ENCODE measurements at regions not wholly inside any gene's neighbourhood (a gene's known extent, or its start where the extent isn't known, plus 50 kb on each side); places are given as distances from the start of the nearest gene placed in this dataset.

DNA sequence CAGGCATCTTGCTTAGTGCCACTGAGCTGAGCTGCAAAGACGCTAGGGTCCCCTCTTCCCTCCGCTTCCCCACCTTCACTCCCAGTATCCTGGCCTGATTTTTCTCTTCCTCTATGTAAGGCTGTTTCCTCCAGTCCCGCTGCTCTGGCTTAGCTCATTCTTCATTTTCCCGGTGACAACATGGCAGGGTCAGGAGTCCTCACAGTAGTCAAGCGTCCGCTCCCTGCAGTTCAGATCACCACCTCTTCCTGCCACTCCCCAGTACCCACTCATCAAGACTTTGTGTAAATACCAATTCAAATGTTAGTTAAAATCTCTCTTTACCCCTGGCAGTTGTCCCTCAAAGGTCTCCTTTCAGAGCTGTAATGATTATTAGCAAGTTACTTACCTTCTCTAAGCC, 650.4 kb upstream of the CELF2 start:
- no peak for DNase-seq

DNA sequence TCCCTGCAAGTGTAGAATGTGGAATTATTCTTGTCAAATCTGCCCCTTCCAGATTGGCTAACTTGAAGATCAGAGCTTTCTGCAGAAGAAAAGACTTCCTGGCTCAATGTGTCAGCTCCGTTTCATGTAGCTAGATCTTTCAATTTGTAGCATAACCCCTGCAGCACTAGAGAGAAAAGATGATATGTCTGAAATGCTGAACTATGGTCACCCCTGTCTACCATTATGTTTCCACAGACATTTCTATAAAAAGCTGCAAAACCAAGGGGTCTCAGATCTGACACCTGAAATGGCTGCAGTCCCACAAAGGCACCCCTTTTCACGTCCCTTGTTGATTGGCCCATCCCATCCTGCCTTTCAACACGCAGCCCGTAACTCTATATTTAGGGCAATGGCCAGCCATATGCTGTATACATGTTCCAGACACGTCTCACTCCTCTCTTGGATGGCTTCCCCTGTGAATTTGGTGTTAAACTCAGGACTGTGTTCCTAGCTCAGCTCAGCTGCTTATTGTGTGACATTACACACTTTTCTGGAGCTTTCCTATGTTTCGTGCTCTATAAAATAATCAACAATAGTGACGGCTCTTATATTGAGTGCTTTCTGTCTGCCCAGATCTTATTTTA, 648.6 kb upstream of the CELF2 start:
- no peak for DNase-seq

DNA sequence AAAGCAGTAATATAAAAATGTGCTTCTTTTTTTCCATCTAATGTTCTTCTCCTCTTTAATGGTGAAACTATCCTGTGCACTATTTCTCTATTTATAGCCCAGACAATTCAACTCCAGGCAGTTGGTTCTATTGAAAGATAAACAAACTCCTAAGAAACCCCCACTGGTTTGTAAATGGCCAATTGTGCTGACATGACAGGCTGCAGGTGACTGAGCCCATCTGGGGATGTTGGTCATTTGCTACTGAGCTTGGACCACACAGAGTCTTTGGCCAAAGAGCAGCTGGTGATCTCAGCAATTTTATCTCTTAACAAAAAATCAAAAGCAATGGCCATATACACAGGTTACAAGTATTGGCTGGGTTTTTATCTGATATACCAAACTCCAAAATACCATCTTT, 631.8 kb upstream of the CELF2 start:
- no peak for DNase-seq

DNA sequence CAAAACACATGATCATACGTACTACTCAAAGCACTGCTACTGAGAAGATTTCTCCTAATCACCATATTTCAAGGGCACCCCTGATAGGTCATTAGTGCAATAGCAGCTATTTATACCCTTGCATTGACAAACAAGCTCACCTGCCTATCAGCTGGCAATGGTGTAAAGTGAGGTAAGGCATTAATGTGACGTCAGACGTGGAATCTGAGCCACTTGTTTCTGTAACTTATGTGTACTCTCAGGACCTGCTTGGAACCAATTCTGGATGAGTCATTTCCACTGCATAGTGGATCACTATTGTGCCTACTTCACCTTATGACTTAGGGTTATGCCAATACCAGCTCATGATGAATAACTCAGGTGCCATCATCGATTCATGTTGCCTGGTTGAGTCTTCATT, 628.5 kb upstream of the CELF2 start:
- no peak for DNase-seq

DNA sequence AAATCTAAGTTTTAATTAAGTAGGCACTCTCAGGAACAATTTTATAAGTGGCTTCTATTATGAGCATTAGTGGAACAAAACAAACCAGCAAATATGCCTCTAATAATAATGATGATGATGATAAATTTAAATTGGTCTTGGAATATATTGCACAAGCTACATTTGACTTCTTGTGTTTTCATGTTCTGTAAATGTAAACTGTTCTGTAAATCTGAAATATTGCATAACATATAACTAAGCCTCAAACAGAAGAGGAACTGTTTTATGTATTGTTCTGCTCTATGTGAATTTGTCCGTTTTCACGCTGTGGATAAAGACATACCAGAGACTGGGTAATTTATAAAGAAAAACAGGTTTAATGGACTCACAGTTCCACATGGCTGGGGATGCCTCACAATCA, 625.2 kb upstream of the CELF2 start:
- DNase-seq: no peak

DNA sequence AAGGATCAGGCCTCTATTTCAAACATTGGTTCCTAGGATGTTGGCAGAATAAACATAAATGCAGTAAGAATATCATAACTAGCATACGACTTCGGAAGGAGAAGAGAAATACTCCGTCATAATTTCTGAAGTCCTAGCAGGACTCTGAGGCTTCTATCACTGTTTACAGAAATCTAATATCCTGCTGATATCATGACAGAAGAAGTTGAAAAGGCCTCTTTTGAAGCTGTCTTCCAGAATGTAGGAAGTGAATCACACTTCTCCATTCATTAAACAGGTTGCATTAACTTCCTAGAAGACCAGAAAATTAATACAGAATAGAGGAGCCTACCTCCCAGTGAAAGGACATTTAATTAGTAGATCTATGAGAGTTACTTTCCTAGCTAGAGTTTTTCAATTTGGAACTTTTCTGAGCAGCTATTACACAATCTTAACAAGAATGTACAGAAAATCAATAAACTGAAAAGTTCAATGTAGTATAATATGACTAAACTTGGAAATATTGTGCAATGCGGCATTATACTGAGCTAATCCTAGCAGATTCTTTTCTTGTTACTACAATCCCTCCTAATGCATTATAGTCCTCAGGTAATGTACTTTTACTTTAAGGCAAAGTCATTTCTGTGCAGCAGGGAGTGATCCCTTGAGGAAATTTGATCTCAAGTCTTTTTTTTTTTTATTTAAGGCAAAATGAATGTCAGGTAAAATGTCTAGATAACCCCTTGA, 622.6 kb upstream of the CELF2 start:
- DNase-seq: no peak

DNA sequence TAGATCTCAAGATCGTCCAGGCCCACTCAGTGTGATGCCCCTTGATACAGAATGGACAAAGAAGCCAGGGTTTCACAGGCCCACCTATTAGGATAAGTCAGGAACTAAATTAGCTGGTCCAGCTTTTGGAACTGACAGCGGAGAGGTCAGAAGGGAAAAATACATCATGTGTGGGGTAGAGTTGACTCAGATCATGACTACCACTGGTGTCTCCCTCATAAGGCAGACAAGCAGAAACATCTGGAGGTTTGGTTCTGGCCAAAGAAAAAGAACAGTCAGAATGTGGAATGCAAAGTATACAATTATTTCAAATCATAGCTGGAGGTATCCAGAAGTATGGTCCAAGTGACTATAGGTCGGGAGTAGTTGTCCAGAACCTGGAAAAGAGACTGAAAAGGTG, 621.1 kb upstream of the CELF2 start:
- DNase-seq: no peak

DNA sequence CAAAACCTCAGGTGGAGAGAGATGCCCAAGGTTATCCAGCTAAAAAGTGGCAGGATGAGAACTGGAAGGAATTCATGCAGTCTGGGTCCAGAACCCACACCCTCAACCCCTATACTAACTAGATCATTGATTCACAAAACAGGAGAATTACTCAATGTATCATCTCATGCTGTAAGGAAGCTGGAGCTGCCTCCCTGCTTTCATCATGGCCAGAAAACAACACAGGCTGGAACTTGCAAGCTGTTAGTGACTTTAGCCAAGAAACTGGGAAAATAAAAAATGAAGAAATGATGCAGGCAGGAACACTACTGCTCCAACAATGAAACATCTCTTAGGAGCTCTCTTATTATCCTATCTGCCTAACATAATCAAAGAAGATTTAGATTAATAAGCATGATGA, 619.8 kb upstream of the CELF2 start:
- DNase-seq: no peak

DNA sequence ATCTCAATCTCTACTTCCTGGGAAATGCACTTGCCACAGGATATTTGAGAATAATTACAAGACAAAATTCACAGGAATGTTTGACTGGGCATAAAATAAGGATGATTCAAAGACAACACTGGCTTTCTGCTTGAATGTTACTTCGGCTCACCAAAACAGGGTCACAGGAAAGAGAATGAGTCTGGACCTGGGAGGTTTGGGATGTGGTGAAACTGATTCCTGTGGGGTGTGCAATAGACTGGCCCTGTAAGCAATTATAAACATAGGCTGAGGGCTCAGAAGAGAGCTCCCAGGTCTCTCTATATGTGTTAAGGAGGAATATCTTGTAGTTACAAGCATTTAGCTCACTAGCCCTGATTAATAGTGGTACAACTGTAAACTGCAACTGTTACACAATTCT, 613.9 kb upstream of the CELF2 start:
- DNase-seq: no peak

DNA sequence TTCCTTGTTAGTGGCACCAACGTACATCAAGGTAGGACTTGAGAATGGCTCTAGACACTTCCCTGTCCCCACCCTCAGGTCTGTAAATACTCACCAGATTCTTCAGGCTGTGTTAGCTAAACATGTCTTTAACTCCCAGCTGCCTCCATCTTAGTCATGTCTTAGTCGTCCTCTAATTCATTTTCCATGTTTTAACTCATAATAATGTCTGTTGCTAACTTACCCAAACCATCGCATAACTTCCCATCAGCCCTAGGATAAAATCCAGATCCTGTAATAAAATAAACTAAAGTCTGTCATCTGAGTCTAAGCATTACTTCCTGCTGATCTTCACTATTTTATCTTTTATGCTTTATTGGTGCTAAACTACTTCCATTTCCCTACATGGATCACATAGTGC, 600.0 kb upstream of the CELF2 start:
- no peak for DNase-seq

DNA sequence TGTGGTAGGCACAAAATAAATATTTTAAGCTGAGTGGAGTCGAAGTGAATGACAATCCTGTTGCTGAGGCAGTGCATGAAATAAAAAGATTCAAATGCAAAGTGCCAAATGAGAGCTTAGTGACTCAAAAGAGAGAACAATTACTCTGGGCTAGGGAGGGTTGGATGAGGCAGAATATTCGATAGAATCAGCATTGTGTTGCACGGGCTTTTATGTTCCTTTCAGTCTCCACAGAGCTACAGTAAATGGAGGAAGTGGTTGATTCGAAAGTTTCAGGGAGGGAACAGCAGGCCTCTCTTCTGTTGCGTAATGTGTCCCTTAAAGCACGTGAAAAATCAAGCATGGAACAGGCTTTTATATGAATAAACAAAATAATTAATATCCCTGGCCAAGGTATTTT, 599.3 kb upstream of the CELF2 start:
- peak; percentile 4 for DNase-seq

DNA sequence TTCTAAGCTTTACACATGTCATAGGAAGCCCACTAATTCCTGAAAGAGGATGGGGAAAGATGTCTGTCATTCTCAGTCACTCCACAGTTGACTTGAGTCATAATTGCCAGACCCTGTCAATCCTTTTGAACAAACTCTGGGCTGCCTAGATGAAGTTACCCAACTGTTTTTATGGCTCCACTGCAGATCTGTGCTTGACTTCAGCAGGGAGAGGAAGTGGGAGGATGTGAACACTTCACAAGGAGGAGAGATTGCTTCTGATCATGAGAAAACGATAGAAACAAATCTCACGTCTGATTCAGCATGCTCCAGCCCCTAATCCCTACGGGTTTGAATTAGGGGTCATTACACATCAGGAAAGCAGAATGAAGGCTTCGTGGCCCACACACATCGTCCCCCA, 596.6 kb upstream of the CELF2 start:
- no peak for DNase-seq

DNA sequence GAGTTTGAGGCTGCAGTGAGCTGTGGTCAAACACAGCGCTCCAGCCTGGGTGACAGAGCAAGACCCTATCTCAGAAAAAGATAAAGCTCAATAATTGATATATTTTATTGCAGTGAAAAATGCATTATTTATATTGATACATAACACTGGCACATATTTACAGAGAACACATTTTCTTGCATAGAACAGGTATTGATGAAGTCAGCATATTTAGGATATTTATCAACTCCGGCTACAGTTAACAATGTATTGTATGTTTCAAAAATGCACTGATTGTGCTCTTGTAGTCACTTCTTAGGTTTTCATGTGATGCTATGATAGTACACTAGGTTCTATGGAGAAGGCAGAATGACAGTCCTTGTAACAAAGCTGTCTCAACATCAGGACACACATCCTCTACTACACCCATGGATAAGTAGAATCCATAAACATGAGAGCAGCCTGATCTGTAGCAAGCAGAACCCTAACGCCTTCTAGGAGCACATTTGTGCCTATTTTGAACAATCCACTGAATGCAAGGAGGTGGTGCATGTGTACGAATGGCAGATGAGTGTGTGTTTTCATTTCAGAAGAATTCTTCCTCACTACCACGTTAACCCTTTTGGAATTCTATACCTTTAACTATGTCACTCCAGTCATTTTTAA, 586.1 kb upstream of the CELF2 start:
- no peak for DNase-seq

DNA sequence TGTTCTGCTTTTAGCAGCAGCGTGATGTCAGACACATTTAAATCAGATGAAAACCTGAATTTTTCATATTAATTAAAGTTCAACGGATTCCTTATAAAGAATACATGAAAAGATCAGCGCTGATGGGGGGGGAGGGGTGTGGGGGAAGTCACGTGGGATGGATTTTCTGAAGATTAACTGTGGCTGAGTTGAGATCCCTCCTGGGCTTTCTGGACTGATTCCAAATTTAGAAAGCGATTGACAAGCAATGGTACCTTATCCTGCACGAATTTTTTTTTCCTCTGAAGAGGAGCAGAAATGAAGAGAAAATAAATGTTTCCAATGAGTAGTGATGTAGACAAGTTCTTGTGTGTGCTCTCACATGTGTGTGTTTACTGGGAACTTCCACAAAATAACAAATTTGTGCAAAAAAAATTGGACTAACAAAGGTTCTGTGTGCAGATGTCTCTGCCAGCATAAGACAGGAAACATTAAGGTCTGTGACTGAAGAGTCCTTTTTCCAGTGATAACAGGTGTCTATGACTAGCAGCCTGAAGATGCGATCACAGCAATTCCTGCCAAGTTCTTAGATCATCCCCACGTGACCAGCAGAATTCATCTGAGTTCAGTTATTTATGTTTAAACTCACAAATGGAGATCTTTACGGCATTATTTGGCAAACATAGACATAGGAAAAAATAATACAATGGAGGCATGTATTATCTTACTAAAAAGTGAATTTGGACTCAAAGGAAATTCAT, 585.2 kb upstream of the CELF2 start:
- DNase-seq: no peak

DNA sequence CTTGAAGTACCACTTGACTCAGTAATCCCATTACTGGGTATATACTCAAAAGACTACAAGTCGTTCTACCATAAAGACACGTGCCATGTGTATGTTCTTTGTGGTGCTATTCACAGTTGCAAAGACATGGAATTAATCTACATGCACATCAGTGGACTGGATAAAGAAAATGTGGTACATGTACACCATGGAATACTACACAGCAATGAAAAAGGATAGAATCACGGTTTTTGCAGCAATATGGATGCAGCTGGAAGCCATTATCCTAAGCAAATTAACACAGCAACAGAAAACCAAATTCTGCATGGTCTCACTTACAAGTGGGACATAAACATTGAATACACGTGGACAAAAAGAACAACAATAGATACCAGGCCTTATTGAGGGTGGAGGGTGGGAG, 583.4 kb upstream of the CELF2 start:
- DNase-seq: no peak

DNA sequence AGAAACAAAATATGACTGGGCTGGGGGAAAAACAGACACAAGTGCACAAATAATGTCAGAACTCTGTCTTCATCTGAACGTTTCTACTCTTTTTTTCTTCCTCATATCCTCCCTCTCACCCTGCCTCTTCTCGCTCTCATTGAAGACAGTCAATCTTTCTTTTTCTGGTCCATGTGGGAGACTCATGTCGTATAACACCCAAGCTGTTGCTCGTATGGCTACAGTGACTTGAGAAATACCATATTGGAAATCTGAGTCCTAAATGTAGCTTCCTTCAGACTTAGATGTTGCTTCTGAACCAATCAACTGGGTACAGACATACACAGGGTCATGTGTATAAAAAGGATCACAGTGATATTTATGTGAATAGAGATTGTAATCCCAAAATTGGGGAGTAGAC, 579.8 kb upstream of the CELF2 start:
- no peak for DNase-seq

DNA sequence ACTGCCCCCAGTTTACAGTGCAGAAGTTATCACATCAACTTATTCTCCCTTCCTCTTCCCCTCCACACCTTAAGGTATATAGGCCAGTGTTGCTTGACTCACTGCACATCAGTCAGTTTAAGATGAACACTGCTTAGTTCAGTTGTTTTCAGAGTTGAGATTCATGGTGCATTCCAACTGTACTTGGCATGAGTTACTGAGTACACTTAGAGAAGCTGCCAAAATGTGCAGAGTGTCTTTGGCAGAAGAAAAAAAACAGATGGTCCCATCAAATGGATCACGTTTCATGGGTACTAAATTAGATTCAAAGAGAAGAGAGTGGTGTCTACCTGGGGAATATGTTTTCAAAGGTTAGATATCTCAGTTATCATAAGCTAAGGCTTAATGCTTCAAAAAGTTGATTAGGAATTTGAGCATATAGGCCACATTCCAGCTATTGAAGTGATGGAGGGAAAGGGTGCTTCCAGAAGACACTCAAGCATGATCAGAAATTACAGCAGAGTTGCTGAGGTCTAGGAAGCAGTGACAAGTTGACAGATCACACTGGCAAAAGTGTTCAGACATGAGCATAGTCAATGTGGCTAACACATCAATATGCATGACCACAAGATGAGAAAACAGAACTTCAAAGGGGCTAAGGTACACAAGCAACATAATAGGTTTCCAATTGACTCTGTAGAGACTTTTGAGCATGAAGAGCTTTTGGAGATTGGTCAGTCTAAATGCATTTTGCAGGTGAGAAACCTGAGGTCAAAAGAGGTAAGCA, 579.2 kb upstream of the CELF2 start:
- no peak for DNase-seq

DNA sequence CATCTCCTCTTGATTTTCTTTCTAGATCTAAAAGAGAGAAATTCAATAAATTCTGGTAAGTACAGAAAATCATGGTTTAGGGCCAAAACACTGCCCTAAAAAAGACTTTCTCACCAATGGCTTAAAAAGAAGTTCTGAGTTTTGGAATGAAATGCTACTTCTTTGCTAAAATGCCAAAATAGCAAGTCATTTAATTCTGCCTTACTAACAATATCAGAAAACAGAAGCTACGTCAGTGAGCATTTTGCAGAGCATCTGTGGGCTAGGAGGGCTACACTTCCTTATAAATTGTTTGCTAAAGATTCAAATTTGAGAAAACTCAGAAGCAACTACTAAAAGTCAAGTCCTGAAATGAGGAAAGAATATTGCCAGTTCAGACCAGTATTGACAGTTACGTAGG, 560.8 kb upstream of the CELF2 start:
- no peak for DNase-seq

DNA sequence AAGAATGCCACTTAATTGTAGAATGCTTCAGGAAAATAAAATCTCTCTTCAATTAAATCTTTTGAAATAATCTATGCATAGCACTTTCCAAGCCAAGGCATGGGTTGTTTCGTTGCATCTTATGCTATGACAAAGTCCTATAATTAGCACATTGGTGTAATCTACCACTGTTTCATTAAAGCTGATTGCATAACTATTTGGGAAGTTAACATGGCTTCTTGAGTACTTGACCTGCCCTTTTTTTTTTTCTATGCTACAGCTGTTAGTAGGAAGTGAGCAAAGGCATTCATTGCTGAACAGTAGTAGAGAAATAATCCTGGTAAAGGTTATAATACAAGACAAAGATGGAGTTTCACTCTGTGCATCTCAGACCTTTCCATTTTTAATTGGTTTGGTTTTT, 557.2 kb upstream of the CELF2 start:
- no peak for DNase-seq

DNA sequence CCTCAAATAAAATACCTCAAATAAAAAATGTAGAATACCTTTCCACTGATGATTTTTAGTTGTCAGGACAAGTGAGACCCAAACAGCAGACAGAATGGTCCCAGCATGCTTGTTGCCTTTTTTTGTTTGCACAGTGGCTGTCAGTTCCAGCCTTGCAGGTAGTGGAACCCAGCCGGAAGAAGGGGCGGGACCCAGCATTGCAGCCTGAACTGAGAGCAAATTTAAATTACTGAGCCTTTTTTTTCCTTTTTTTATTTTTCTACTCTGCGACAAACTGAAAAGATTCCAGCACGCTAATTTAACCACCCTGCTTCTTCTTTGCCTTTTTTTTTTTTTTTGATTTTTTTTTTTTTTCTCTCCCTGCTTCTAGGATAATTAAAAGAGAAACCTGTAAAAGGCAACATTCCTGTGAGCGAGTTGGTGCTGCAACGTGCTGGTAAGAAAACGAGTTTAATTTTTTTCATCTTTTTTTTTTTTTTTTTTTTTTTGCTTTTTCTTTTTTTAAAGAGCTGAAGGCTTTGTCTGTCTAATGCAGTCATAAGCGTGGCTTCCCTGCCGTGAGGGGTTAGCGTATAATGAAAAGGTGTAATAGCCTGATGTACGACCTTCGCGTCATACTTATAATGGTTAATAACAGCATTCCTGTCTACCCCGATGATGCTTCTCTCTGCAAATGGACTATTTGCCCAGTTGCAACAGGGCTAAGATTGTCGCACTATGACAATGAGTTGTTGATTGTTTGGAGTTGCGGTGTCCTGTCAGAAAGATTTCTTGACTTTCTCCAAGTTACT, 555.3 kb upstream of the CELF2 start:
- DNase-seq: no peak

DNA sequence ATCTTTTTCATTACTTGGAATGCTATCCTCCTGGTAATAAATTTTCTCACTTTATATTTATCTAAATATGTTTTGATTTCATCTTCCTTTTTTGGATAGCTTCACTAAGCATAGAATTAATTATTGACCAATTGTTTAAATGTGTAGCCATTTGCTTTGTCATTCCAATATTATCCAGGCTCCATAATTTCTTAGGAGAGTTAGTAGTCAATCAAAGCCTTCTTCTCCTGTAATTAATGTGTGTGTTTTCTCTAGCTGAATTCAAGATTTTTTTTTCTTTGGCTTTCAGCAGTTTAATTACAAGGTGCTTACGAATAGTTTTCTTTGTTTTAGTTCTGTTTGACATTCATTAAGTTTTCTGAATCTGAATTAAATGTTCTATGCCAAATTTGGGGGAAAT, 545.9 kb upstream of the CELF2 start:
- no peak for DNase-seq

DNA sequence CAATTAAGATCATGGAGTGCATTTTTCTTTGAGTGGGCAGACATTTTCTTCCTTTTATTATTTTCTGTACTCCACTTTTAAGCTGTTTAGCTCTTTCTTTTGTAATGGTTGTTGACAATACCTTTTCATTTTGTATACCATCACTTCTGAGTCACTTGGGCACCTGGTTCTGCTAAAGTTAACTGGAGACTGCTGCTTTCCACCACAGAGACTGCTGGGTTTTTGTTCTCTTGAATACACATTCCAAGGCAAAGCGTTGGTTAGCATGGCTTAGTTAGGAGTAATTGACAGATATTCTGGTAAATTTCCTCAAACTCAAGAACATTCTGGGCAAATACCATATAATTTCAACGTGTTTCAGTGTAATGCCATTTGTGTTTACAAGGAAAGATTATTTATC, 541.9 kb upstream of the CELF2 start:
- no peak for DNase-seq

Measured in CD4-positive, alpha-beta T cell treated with Interleukin-12 subunit alpha and Interleukin-12 subunit beta, for 1 hour (primary cell).